ENCODE measurements at regions not wholly inside any gene's neighbourhood (a gene's known extent, or its start where the extent isn't known, plus 50 kb on each side); places are given as distances from the start of the nearest gene placed in this dataset.

DNA sequence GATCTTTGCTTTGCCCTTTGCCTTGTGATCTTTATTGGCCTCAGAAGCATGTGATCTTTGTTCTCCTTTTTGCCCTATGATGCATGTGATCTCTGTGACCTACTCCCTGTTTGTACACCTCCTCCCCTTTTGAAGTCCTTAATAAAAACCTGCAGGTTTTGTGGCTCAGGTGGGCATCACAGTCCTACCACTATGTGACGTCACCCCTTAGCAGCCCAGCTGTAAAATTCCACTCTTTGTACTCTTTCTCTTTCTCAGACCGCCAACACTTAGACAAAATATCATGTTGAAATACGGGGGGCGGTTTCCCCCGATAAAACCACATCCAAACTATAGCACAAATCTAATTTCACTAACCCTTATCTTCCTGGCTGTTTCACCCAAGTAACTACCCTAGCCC lies 76.7 kb upstream of the RAPGEF4 start:
- ChIA-PET POLR2A (no interaction called here), CTCF (no interaction called here)
- TF ChIP-seq FOXM1 (IDR thresholded peaks at IDR 0.05; ENCODE audit: borderline replicate concordance) (no peak), L3MBTL2 (conservative IDR thresholded peaks at IDR 0.05) (no peak), TARDBP (IDR thresholded peaks at IDR 0.05) (no peak), FOXA1 (IDR thresholded peaks at IDR 0.05) (no peak), CTBP1 (IDR thresholded peaks at IDR 0.05; ENCODE audit: borderline replicate concordance) (no peak), SP1 (IDR thresholded peaks at IDR 0.05) (no peak), SUZ12 (IDR thresholded peaks at IDR 0.05) (no peak)
- DNase-seq (ENCODE audit: extremely low spot score) = no peak

DNA sequence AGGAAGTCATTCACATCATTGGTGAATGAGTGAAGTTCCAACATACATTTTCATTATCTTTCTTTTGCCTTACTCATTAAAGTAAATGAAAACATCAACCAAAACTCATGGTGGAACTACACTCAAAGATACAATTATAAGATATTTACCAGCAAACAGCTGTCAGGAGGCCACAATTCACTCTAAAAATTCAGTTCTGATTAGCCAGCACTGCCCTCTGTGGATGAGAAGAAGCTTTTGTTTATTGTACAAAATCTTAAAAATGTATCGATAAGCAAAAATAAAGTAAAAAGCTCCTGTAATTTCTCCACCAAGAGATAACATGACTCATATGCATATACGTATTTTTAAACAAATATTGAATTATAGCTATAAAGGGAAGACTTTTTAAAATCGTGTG lies 73.5 kb upstream of the RAPGEF4 start:
- CTCF ChIA-PET = no interaction called here
- TF ChIP-seq CTBP1 (IDR thresholded peaks at IDR 0.05; ENCODE audit: borderline replicate concordance) (no peak), SP1 (IDR thresholded peaks at IDR 0.05) (no peak), ZNF384 (IDR thresholded peaks at IDR 0.05) (no peak), NFRKB (IDR thresholded peaks at IDR 0.05) (no peak), ELF4 (IDR thresholded peaks at IDR 0.05) (no peak), ARNT (IDR thresholded peaks at IDR 0.05) (no peak), BHLHE40 (IDR thresholded peaks at IDR 0.05; ENCODE audit: borderline replicate concordance) (no peak), TARDBP (IDR thresholded peaks at IDR 0.05) (no peak), L3MBTL2 (conservative IDR thresholded peaks at IDR 0.05) (no peak)
- POLR2A ChIA-PET = no interaction called here
- DNase-seq (ENCODE audit: extremely low spot score) = no peak

DNA sequence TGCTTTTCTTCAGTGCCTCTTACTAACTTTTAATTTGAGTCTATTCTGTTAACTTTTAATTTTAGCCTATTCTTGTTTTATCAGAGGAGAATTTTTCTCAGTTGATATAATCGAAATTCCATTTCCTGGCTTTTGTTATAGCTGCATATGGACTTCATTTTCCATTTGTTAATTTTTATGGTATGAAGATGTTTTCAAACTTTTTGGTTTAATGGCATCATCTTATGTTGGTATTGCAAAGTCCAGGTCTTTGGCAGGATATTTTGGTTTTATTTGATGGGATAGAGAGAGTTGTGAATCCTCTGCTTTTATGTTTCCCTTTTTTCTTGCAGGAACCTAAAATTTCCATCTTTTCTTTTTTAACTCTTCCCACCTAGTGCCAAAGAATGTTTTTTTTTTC lies 70.9 kb upstream of the RAPGEF4 start:
- POLR2A ChIA-PET = no interaction called here
- TF ChIP-seq SP1 (IDR thresholded peaks at IDR 0.05) (no peak), NFRKB (IDR thresholded peaks at IDR 0.05) (no peak), FOXK2 (IDR thresholded peaks at IDR 0.05) (no peak), TARDBP (IDR thresholded peaks at IDR 0.05) (no peak), FOXA1 (IDR thresholded peaks at IDR 0.05) (no peak), FOXM1 (IDR thresholded peaks at IDR 0.05; ENCODE audit: borderline replicate concordance) (no peak), ARNT (IDR thresholded peaks at IDR 0.05) (no peak), ZNF384 (IDR thresholded peaks at IDR 0.05) (no peak), LEF1 (IDR thresholded peaks at IDR 0.05; ENCODE audit: borderline replicate concordance) (no peak)
- TF ChIP-seq, protein P1, sequence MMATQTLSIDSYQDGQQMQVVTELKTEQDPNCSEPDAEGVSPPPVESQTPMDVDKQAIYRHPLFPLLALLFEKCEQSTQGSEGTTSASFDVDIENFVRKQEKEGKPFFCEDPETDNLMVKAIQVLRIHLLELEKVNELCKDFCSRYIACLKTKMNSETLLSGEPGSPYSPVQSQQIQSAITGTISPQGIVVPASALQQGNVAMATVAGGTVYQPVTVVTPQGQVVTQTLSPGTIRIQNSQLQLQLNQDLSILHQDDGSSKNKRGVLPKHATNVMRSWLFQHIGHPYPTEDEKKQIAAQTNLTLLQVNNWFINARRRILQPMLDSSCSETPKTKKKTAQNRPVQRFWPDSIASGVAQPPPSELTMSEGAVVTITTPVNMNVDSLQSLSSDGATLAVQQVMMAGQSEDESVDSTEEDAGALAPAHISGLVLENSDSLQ (IDR thresholded peaks at IDR 0.05) = no peak
- no peak for DNase-seq (ENCODE audit: extremely low spot score)
- CTCF ChIA-PET = no interaction called here

DNA sequence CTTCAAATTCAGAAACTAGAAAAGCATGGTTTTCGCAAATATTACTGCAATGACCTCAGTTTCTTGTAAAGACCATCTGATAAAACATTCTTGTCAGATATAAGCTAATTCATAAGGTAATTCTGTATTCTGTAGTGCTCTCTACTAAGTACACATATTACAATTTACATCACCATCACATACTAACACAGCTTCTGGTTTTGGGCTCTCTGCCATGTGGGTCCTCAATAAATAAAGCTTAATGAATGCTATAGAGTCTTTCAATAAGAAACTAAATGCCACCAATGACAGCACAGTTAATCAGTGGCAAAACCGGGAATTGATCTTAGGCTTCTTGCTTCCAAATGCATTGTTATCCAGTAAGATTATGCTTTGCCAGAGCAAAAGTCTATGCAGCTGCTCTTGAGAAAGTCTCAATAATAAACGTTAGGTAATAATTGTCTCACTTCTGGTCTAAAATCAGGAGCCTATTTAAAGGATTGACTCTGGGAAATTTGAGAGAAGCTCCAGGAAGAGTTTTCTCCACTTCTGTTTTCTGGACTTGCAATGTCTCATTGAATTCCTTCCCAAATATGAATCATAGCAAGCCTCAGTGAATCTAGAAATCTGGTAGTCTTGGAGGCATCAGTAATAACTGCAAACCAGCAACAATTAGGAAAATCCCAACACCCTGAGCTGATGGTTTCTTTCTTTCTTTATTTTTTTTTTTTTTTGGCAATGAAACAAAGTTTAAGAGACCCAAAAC lies 67.9 kb upstream of the RAPGEF4 start:
- POLR2A ChIA-PET = no interaction called here
- no peak for DNase-seq (ENCODE audit: extremely low spot score)
- no peak for TF ChIP-seq BHLHE40 (IDR thresholded peaks at IDR 0.05; ENCODE audit: borderline replicate concordance)
- no peak for TF ChIP-seq L3MBTL2 (conservative IDR thresholded peaks at IDR 0.05)
- TF ChIP-seq SP1 (IDR thresholded peaks at IDR 0.05) = no peak
- no peak for TF ChIP-seq HDGF (IDR thresholded peaks at IDR 0.05; ENCODE audit: borderline replicate concordance)
- no peak for TF ChIP-seq LEF1 (IDR thresholded peaks at IDR 0.05; ENCODE audit: borderline replicate concordance)
- no peak for TF ChIP-seq ZNF384 (IDR thresholded peaks at IDR 0.05)
- TF ChIP-seq FOXK2 (IDR thresholded peaks at IDR 0.05) = no peak
- TF ChIP-seq FOXA1 (IDR thresholded peaks at IDR 0.05) = no peak
- TF ChIP-seq, protein P1 (IDR thresholded peaks at IDR 0.05) = no peak
- TF ChIP-seq ELF4 (IDR thresholded peaks at IDR 0.05) = no peak
- no peak for TF ChIP-seq FOXM1 (IDR thresholded peaks at IDR 0.05; ENCODE audit: borderline replicate concordance)
- TF ChIP-seq CTBP1 (IDR thresholded peaks at IDR 0.05; ENCODE audit: borderline replicate concordance) = no peak
- CTCF ChIA-PET = interaction anchor here (0.7 kb wide), 1 partner anchor 106 kb away, joined by 3 read pairs; no protein-coding TSS in a partner anchor

DNA sequence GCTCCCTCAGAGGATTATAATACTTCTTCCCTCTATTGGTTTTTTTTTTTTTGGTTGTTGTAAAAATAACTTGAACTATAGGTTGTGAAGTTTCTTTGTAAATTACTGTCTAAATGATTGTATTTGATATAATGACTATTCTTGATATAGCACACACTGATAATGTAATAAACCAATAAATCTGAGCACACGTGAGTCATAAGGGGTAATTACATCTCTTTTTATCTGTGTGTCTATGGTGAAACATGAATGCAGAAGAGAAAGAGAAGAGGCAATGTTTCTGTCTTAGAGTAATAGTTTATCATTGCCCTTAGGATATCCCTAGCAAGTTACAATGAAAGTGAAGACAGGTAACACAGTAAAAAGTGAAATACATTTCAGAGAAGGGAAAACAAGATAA lies 64.1 kb upstream of the RAPGEF4 start:
- ChIA-PET CTCF (no interaction called here), POLR2A (no interaction called here)
- TF ChIP-seq ARNT (IDR thresholded peaks at IDR 0.05) (no peak), ZNF384 (IDR thresholded peaks at IDR 0.05) (no peak), CTBP1 (IDR thresholded peaks at IDR 0.05; ENCODE audit: borderline replicate concordance) (no peak), BHLHE40 (IDR thresholded peaks at IDR 0.05; ENCODE audit: borderline replicate concordance) (no peak), NFRKB (IDR thresholded peaks at IDR 0.05) (no peak), FOXM1 (IDR thresholded peaks at IDR 0.05; ENCODE audit: borderline replicate concordance) (no peak), HDGF (IDR thresholded peaks at IDR 0.05; ENCODE audit: borderline replicate concordance) (no peak), L3MBTL2 (conservative IDR thresholded peaks at IDR 0.05) (no peak), FOXK2 (IDR thresholded peaks at IDR 0.05) (no peak), SUZ12 (IDR thresholded peaks at IDR 0.05) (no peak), LEF1 (IDR thresholded peaks at IDR 0.05; ENCODE audit: borderline replicate concordance) (no peak), SP1 (IDR thresholded peaks at IDR 0.05) (no peak)
- TF ChIP-seq, protein P1 (IDR thresholded peaks at IDR 0.05) = no peak
- no peak for DNase-seq (ENCODE audit: extremely low spot score)

DNA sequence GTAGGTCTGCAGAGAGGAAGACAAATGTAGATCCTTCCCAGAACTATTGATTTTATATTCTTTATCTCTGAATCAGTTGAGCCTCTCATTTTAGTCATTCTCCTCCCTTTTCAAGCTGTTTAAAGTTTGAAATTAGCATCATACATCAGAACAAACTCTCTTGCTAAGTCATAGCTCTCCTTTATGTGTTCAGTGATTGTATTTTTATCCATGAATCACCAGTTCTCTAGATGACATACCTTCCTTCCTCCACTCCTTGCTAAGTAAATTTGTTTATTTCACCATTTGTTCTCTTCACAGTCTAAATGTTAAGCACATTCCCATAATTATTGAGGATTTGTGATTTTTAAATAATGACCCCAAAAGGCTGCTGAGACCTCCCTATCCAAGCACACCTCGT lies 63.5 kb upstream of the RAPGEF4 start:
- ChIA-PET CTCF (no interaction called here), POLR2A (no interaction called here)
- DNase-seq (ENCODE audit: extremely low spot score) = no peak
- TF ChIP-seq L3MBTL2 (conservative IDR thresholded peaks at IDR 0.05) (no peak), NFRKB (IDR thresholded peaks at IDR 0.05) (no peak), FOXK2 (IDR thresholded peaks at IDR 0.05) (no peak), TARDBP (IDR thresholded peaks at IDR 0.05) (no peak), ZNF384 (IDR thresholded peaks at IDR 0.05) (no peak), SP1 (IDR thresholded peaks at IDR 0.05) (no peak), SUZ12 (IDR thresholded peaks at IDR 0.05) (no peak), ARNT (IDR thresholded peaks at IDR 0.05) (no peak), FOXM1 (IDR thresholded peaks at IDR 0.05; ENCODE audit: borderline replicate concordance) (no peak), ELF4 (IDR thresholded peaks at IDR 0.05) (no peak), BHLHE40 (IDR thresholded peaks at IDR 0.05; ENCODE audit: borderline replicate concordance) (no peak), HDGF (IDR thresholded peaks at IDR 0.05; ENCODE audit: borderline replicate concordance) (no peak), FOXA1 (IDR thresholded peaks at IDR 0.05) (no peak), LEF1 (IDR thresholded peaks at IDR 0.05; ENCODE audit: borderline replicate concordance) (no peak), CTBP1 (IDR thresholded peaks at IDR 0.05; ENCODE audit: borderline replicate concordance) (no peak)
- TF ChIP-seq, protein P1 (IDR thresholded peaks at IDR 0.05) = no peak

All from HEK293T (cell line).